CD14-positive monocyte (primary cell): ENCODE measurements at regions not wholly inside any gene's neighbourhood (a gene's known extent, or its start where the extent isn't known, plus 50 kb on each side); places are given as distances from the start of the nearest gene placed in this dataset.

ENCODE experiments used
- DNase-seq, 3 donors: peaks; one replicate each; pipeline ENCODE4 v3.0.0-alpha.2; 2011 to 2022
- H2AFZ ChIP-seq: 2 replicates; pipeline ENCODE4 v1.6.0; 2012; ENCODE audit warnings: mild to moderate bottlenecking, low read depth, low read length, inconsistent platforms; ENCODE audit not compliant: insufficient read depth, poor library complexity, severe bottlenecking
- H3K27ac ChIP-seq, 2 donors: 1 replicate in 1 of 2; 2 replicates in 1 of 2; pipeline ENCODE4 v1.5.1; 2012 to 2013; ENCODE audit warnings: low read length in 2 of 2, control low read depth in 1 of 2, inconsistent platforms in 1 of 2, low read depth in 1 of 2, mild to moderate bottlenecking in 1 of 2
- H3K27me3 ChIP-seq, 2 donors: one replicate each; pipeline versions ENCODE4 v1.6.0 to v1.6.1; 2011 to 2013; ENCODE audit warnings: low read length in 2 of 2; ENCODE audit not compliant: control insufficient read depth in 2 of 2, insufficient read depth in 2 of 2
- H3K36me3 ChIP-seq, 2 donors: replicated peaks in 1 of 2; 1 replicate in 1 of 2; 2 replicates in 1 of 2; pipeline versions ENCODE4 v1.5.1 to v1.6.1; 2012 to 2013; ENCODE audit warnings: low read length in 2 of 2, control low read depth in 1 of 2, inconsistent platforms in 1 of 2, mild to moderate bottlenecking in 1 of 2; ENCODE audit not compliant: insufficient read depth in 2 of 2, control insufficient read depth in 1 of 2
- H3K4me1 ChIP-seq, 2 donors: 1 replicate in 1 of 2; 2 replicates in 1 of 2; pipeline versions ENCODE4 v1.5.1 to v1.6.1; 2012 to 2013; ENCODE audit warnings: low read length in 2 of 2, control low read depth in 1 of 2, inconsistent platforms in 1 of 2, mild to moderate bottlenecking in 1 of 2, moderate library complexity in 1 of 2; ENCODE audit not compliant: insufficient read depth in 2 of 2, control insufficient read depth in 1 of 2
- H3K4me2 ChIP-seq: replicated peaks from 2 replicates; pipeline ENCODE3; 2012; ENCODE audit warnings: low read length, moderate library complexity, mild to moderate bottlenecking; ENCODE audit not compliant: poor library complexity, severe bottlenecking; ENCODE audit errors: extremely low read depth
- H3K4me3 ChIP-seq, 3 experiments: fragments of 200-600 bp in 1 of 3; sonication (generic) in 1 of 3; replicated peaks in 1 of 3; 1 replicate in 2 of 3; 2 replicates in 1 of 3; pipeline ENCODE4 v1.5.1; 2011 to 2013; ENCODE audit warnings: low read length in 3 of 3, mild to moderate bottlenecking in 3 of 3, control low read depth in 2 of 3, low read depth in 2 of 3, inconsistent platforms in 1 of 3, moderate library complexity in 1 of 3
- H3K79me2 ChIP-seq: 2 replicates; pipeline ENCODE4 v1.6.0; 2012; ENCODE audit warnings: mild to moderate bottlenecking, control low read depth, inconsistent platforms, low read length, moderate library complexity; ENCODE audit not compliant: insufficient read depth
- H3K9ac ChIP-seq: 2 replicates; pipeline ENCODE4 v1.6.0; 2017; ENCODE audit warnings: low read length, mild to moderate bottlenecking; ENCODE audit not compliant: insufficient read depth, poor library complexity, severe bottlenecking
- H3K9me3 ChIP-seq, 2 donors: replicated peaks in 1 of 2; 1 replicate in 1 of 2; 2 replicates in 1 of 2; pipeline versions ENCODE4 v1.5.1 to v1.6.1; 2012 to 2013; ENCODE audit warnings: low read length in 2 of 2, control low read depth in 1 of 2; ENCODE audit not compliant: control insufficient read depth in 1 of 2, insufficient read depth in 1 of 2
- H4K20me1 ChIP-seq: 2 replicates; pipeline ENCODE4 v1.6.0; 2012; ENCODE audit warnings: mild to moderate bottlenecking, low read length, control low read depth, moderate library complexity; ENCODE audit not compliant: insufficient read depth
- H3K27ac Mint-ChIP-seq, 7 donors: one replicate each; pipeline ENCODE4 v1.8.0; 2020; ENCODE audit warnings: mild to moderate bottlenecking in 7 of 7, mixed read lengths in 7 of 7, moderate library complexity in 6 of 7, inconsistent platforms in 2 of 7
- H3K27me3 Mint-ChIP-seq, 3 donors: one replicate each; pipeline ENCODE4 v1.8.0; 2021 to 2022; ENCODE audit warnings: low read depth in 3 of 3, mild to moderate bottlenecking in 3 of 3, mixed read lengths in 3 of 3, moderate library complexity in 3 of 3, inconsistent platforms in 1 of 3
- H3K36me3 Mint-ChIP-seq, 2 donors: one replicate each; pipeline ENCODE4 v1.8.0; 2020; ENCODE audit warnings: mixed read lengths in 2 of 2, inconsistent platforms in 1 of 2, mild to moderate bottlenecking in 1 of 2
- H3K4me1 Mint-ChIP-seq: one replicate; pipeline ENCODE4 v1.8.0; 2020; ENCODE audit warnings: mild to moderate bottlenecking, mixed read lengths
- H3K4me3 Mint-ChIP-seq, 2 donors: one replicate each; pipeline ENCODE4 v1.8.0; 2020; ENCODE audit warnings: mild to moderate bottlenecking in 2 of 2, mixed read lengths in 2 of 2, moderate library complexity in 1 of 2
- H3K9me3 Mint-ChIP-seq, 7 donors: one replicate each; pipeline ENCODE4 v1.8.0; 2020 to 2022; ENCODE audit warnings: mixed read lengths in 7 of 7, mild to moderate bottlenecking in 6 of 7, moderate library complexity in 6 of 7, inconsistent platforms in 2 of 7
- CTCF ChIP-seq: fragments of 200-600 bp; IDR thresholded peaks from one replicate; pipeline ENCODE4 v1.8.0; 2022; ENCODE audit warnings: antibody characterized with exemption, mild to moderate bottlenecking
- WGBS: methylation state at CpG from one replicate; pipeline ENCODE4 v1.1.5; 2013; ENCODE audit warnings: missing lambda C conversion rate; ENCODE audit not compliant: insufficient coverage; 5-methylcytosine and 5-hydroxymethylcytosine counted together
- intact Hi-C, 2 donors: fragments of 100-400 bp; cut with micrococcal nuclease; formaldehyde crosslinking; loops; one replicate each; pipeline versions ENCODE4 v1.15.0 to v1.15.1; 2023

- intact Hi-C loops = no loop called here
- no peak for DNase-seq
- Histone ChIP-seq H3K36me3 (no peaks in the 10 kb centered on the region), H2AFZ (no peak overlapping the region), H3K4me3 (no peak overlapping the region), H3K4me1 (no peaks in the 10 kb centered on the region), H3K9me3 (peaks cover 0 to 3% of the 10 kb centered on the region in 2 donors), H4K20me1 (no peaks in the 10 kb centered on the region), H3K79me2 (no peaks in the 10 kb centered on the region), H3K4me2 (no peak overlapping the region), H3K27ac (no peak overlapping the region), H3K9ac (no peak overlapping the region), H3K27me3 (no peaks in the 10 kb centered on the region)
- no peaks in the 10 kb centered on the region for H3K27me3 Mint-ChIP-seq
- no CpG with 5 or more reads among the region's 1 CpG for WGBS
- no peak overlapping the region for H3K4me3 Mint-ChIP-seq
- H3K4me1 Mint-ChIP-seq = no peaks in the 10 kb centered on the region
- no peak overlapping the region for H3K27ac Mint-ChIP-seq
- peaks cover 0 to 9% (median 0%) of the 10 kb centered on the region in 7 donors for H3K9me3 Mint-ChIP-seq
- no peak for TF ChIP-seq CTCF
- H3K36me3 Mint-ChIP-seq = no peaks in the 10 kb centered on the region
These were observed 772.2 kb upstream of the NOVA1 start for GRCh38 chr14:27370074-27370473.

- H3K9me3 ChIP-seq = no peaks in the 10 kb centered on the region
- H3K36me3 ChIP-seq = no peaks in the 10 kb centered on the region
- intact Hi-C loops = no loop called here
- H3K36me3 Mint-ChIP-seq = no peaks in the 10 kb centered on the region
- H3K4me2 ChIP-seq = no peak overlapping the region
- TF ChIP-seq CTCF = no peak
- H4K20me1 ChIP-seq = no peaks in the 10 kb centered on the region
- H3K4me1 ChIP-seq = no peaks in the 10 kb centered on the region
- no peaks in the 10 kb centered on the region for H3K27me3 ChIP-seq
- DNase-seq = no peak
- no peak overlapping the region for H3K4me3 ChIP-seq
- no peaks in the 10 kb centered on the region for H3K4me1 Mint-ChIP-seq
- no peaks in the 10 kb centered on the region for H3K27me3 Mint-ChIP-seq
- no peak overlapping the region for H2AFZ ChIP-seq
- H3K27ac Mint-ChIP-seq = no peak overlapping the region
- peaks cover 0 to 5% (median 0%) of the 10 kb centered on the region in 7 donors for H3K9me3 Mint-ChIP-seq
- no peak overlapping the region for H3K4me3 Mint-ChIP-seq
- no peaks in the 10 kb centered on the region for H3K79me2 ChIP-seq
- no peak overlapping the region for H3K27ac ChIP-seq
- no peak overlapping the region for H3K9ac ChIP-seq
These were observed 772.9 kb upstream of the NOVA1 start for GRCh38 chr14:27370775-27371174.
